Nephron (organoid): ENCODE measurements at regions not wholly inside any gene's neighbourhood (a gene's known extent, or its start where the extent isn't known, plus 50 kb on each side); places are given as distances from the start of the nearest gene placed in this dataset.

Experiments
- H3K27ac Mint-ChIP-seq, 3 experiments: 2 replicates each; pipeline ENCODE4 v1.8.0; 2020; ENCODE audit warnings: mixed read lengths in 3 of 3, mild to moderate bottlenecking in 2 of 3, moderate library complexity in 1 of 3
- H3K27me3 Mint-ChIP-seq: 2 replicates; pipeline ENCODE4 v1.8.0; 2021; ENCODE audit warnings: low read depth, mild to moderate bottlenecking, moderate library complexity, mixed read lengths
- H3K36me3 Mint-ChIP-seq: 2 replicates; pipeline ENCODE4 v1.8.0; 2020; ENCODE audit warnings: low read depth, mixed read lengths
- H3K4me1 Mint-ChIP-seq: 2 replicates; pipeline ENCODE4 v1.8.0; 2020; ENCODE audit warnings: mixed read lengths
- H3K4me3 Mint-ChIP-seq, 3 experiments: 2 replicates each; pipeline ENCODE4 v1.8.0; 2020; ENCODE audit warnings: mild to moderate bottlenecking in 3 of 3, mixed read lengths in 3 of 3, moderate library complexity in 2 of 3
- H3K9me3 Mint-ChIP-seq: 2 replicates; pipeline ENCODE4 v1.8.0; 2020; ENCODE audit warnings: mixed read lengths
- CTCF ChIP-seq, 3 experiments: fragments of 200-600 bp; sonication (generic); IDR thresholded peaks; one replicate each; pipeline ENCODE4 v1.5.0; 2021; ENCODE audit warnings: antibody characterized with exemption in 3 of 3; ENCODE audit not compliant: unreplicated experiment in 3 of 3

- Mint-ChIP-seq H3K4me3 (peak overlapping the region in 1 of 3 experiments; percentile 1), H3K27me3 (peaks cover 5% of the 10 kb centered on the region), H3K36me3 (no peaks in the 10 kb centered on the region), H3K9me3 (no peaks in the 10 kb centered on the region), H3K27ac (peak overlapping the region; percentile 77 to 99 (median 83)), H3K4me1 (peaks cover 82% of the 10 kb centered on the region)
- no peak for TF ChIP-seq CTCF (IDR thresholded peaks at IDR 0.05; ENCODE audit: unreplicated experiment in 3 of 3)
Measured at GRCh38 chr11:126129727-126130671, 67.3 kb upstream of the CDON start.

- no peaks in the 10 kb centered on the region for H3K36me3 Mint-ChIP-seq
- H3K4me3 Mint-ChIP-seq, result peak overlapping the region in 1 of 3 experiments; percentile 23
- peaks cover 5% of the 10 kb centered on the region for H3K27me3 Mint-ChIP-seq
- no peak for TF ChIP-seq CTCF (IDR thresholded peaks at IDR 0.05; ENCODE audit: unreplicated experiment in 3 of 3)
- H3K9me3 Mint-ChIP-seq, result no peaks in the 10 kb centered on the region
- peak overlapping the region; percentile 83 to 99 (median 86) for H3K27ac Mint-ChIP-seq
- peaks cover 82% of the 10 kb centered on the region for H3K4me1 Mint-ChIP-seq
Measured at GRCh38 chr11:126127898-126128297, 65.2 kb upstream of the CDON start.

- Mint-ChIP-seq H3K4me1 (peaks cover 82% of the 10 kb centered on the region), H3K27ac (peak overlapping the region; percentile 83 to 99 (median 86)), H3K27me3 (peaks cover 5% of the 10 kb centered on the region), H3K9me3 (no peaks in the 10 kb centered on the region), H3K4me3 (peak overlapping the region in 1 of 3 experiments; percentile 23), H3K36me3 (no peaks in the 10 kb centered on the region)
- no peak for TF ChIP-seq CTCF (IDR thresholded peaks at IDR 0.05; ENCODE audit: unreplicated experiment in 3 of 3)
Measured at GRCh38 chr11:126127284-126127845, 64.7 kb upstream of the CDON start.

DNA sequence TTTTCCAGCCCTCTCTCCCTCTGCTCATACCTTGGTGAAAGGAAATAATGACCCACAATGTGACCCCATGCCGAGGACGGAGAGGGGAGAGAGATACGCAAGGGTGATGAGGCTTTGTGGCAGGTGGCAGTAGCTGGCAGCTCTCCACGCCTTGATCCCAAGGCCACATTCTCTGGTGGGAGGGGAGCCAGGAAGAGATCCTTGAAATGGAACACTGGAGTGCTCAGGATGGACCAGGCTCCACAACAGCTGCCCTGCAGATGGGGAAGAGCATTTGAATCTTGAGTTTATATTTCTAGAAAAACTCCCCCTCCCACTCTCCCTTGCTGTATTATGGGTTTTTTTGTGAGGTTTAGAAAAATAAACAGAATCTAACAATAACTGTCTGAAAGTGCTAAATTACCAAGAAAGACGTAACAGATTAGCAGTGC, 61.6 kb upstream of the CDON start:
- Mint-ChIP-seq H3K27me3 (peaks cover 5% of the 10 kb centered on the region), H3K36me3 (no peaks in the 10 kb centered on the region), H3K27ac (peak overlapping the region; percentile 75 to 83 (median 81)), H3K9me3 (no peaks in the 10 kb centered on the region), H3K4me1 (peaks cover 75% of the 10 kb centered on the region), H3K4me3 (no peak overlapping the region)
- no peak for TF ChIP-seq CTCF (IDR thresholded peaks at IDR 0.05; ENCODE audit: unreplicated experiment in 3 of 3)

DNA sequence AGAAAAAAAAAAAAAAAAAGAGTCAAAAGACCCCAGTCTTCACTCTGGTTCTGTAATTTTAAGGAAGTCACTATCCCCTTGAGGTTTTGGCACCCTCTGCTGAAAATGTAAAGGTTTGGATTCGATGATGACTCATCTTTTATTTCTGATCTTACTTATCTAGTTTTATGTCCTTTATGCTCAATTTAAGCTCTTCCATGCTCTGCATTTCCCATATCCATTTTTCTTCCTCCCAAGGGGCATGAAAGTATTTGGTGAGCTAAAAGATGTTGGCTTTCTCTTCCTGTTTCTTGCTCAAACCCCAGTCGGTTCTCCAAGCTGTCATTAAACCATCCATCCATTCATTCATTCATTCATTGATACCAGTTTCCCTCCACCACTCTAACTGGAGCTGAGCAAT, 61.0 kb upstream of the CDON start:
- H3K36me3 Mint-ChIP-seq, result no peaks in the 10 kb centered on the region

More for the DNA sequence above, 61.0 kb upstream of the CDON start:
- H3K27ac Mint-ChIP-seq, result peak overlapping the region; percentile 75 to 83 (median 81)
- peaks cover 5% of the 10 kb centered on the region for H3K27me3 Mint-ChIP-seq
- peaks cover 76% of the 10 kb centered on the region for H3K4me1 Mint-ChIP-seq
- TF ChIP-seq CTCF (IDR thresholded peaks at IDR 0.05; ENCODE audit: unreplicated experiment in 3 of 3), result no peak
- no peaks in the 10 kb centered on the region for H3K9me3 Mint-ChIP-seq
- peak overlapping the region in 1 of 3 experiments; percentile 22 for H3K4me3 Mint-ChIP-seq
